ENCODE measurements at regions not wholly inside any gene's neighbourhood (a gene's known extent, or its start where the extent isn't known, plus 50 kb on each side); places are given as distances from the start of the nearest gene placed in this dataset.

DNA sequence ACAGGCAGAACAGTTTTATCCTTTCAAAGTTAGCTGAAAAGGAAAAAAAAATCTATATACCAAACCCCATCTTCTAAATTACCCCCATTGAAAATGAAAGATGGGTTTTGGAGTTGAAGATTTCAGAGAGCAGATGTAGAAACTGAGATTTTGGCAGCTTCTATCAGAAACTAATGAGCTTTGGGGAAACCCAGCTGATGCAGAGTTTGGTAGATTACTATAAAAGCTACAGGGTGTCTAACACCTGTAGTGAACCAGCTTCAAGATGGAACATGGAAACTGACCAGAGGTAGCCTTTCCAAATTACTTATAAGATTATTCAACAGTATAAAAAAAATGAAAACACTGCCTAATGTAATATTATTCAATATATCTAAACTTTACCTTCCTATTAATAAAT, 583.1 kb downstream of the XIRP2 start:
- H3K27me3 ChIP-seq (ENCODE audit: control insufficient read depth, extremely low read depth, insufficient read depth, low read length): no peaks in the 10 kb centered on the region
- H3K27ac ChIP-seq (ENCODE audit: control insufficient read depth, insufficient read depth, low read length): no peak overlapping the region
- TF ChIP-seq, protein P1, sequence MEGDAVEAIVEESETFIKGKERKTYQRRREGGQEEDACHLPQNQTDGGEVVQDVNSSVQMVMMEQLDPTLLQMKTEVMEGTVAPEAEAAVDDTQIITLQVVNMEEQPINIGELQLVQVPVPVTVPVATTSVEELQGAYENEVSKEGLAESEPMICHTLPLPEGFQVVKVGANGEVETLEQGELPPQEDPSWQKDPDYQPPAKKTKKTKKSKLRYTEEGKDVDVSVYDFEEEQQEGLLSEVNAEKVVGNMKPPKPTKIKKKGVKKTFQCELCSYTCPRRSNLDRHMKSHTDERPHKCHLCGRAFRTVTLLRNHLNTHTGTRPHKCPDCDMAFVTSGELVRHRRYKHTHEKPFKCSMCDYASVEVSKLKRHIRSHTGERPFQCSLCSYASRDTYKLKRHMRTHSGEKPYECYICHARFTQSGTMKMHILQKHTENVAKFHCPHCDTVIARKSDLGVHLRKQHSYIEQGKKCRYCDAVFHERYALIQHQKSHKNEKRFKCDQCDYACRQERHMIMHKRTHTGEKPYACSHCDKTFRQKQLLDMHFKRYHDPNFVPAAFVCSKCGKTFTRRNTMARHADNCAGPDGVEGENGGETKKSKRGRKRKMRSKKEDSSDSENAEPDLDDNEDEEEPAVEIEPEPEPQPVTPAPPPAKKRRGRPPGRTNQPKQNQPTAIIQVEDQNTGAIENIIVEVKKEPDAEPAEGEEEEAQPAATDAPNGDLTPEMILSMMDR (optimal IDR thresholded peaks at IDR 0.05 in 1 of 3, IDR thresholded peaks at IDR 0.05 in 1 of 3, conservative IDR thresholded peaks at IDR 0.05 in 1 of 3; ENCODE audit: extremely low read depth in 1 of 3, insufficient read depth in 2 of 3, low read length in 3 of 3): no peak
- no peak for TF ChIP-seq EZH2 (IDR thresholded peaks at IDR 0.05; ENCODE audit: low read length)
- no peaks in the 10 kb centered on the region for H3K4me1 ChIP-seq (ENCODE audit: control insufficient read depth, extremely low read depth, insufficient read depth, low read length)
- no peaks in the 10 kb centered on the region for H3K79me2 ChIP-seq (ENCODE audit: control insufficient read depth, insufficient read depth, low read length)
- H3K9me3 ChIP-seq (ENCODE audit: control insufficient read depth, low read depth, low read length): no peaks in the 10 kb centered on the region
- no peak overlapping the region for H2AFZ ChIP-seq (ENCODE audit: control insufficient read depth, low read length)
- H3K9ac ChIP-seq (ENCODE audit: control insufficient read depth, extremely low read depth, insufficient read depth, low read length): no peak overlapping the region
- no peak overlapping the region for H3K4me3 ChIP-seq (ENCODE audit: control insufficient read depth in 2 of 3, extremely low read depth in 1 of 3, insufficient read depth in 2 of 3, low read depth in 1 of 3, low read length in 3 of 3)
- dilution Hi-C loops (cut with MboI; ENCODE audit: extremely low pct_ligation_motif_present, low sequenced_read_pairs): no loop called here
- DNase-seq (ENCODE audit: low read depth, low spot score): no peak
- H3K9me1 ChIP-seq (ENCODE audit: control insufficient read depth, extremely low read depth, insufficient read depth, low read length): no peaks in the 10 kb centered on the region
- no peaks in the 10 kb centered on the region for H4K20me1 ChIP-seq (ENCODE audit: control insufficient read depth, extremely low read depth, insufficient read depth, low read length)
- H3K36me3 ChIP-seq (ENCODE audit: control insufficient read depth in 2 of 2, extremely low read depth in 1 of 2, insufficient read depth in 2 of 2, low read length in 2 of 2): no peaks in the 10 kb centered on the region
- FAIRE-seq: no peak
- H3K4me2 ChIP-seq (ENCODE audit: control insufficient read depth, extremely low read depth, insufficient read depth, low read depth, low read length): no peak overlapping the region

DNA sequence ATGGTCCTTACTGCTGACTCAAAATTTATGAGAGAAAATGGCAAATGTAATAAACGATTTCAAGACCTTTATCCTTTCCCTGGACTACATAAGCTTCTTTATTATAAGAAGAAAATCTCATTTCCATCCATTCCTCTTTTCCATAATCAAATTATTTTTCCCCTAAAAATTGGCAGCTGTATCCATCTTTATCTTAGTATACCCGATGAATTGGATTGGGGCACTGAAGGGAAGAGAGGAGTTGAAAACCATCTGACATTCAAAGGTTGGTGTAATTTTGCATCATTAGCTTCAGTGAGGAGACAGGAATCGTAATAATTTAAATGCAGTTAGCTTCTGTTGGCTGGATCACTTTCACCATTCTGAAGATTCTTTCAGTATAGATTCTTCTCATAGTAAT, 574.1 kb downstream of the XIRP2 start:
- DNase-seq (ENCODE audit: low read depth, low spot score): no peak
- H3K4me1 ChIP-seq (ENCODE audit: control insufficient read depth, extremely low read depth, insufficient read depth, low read length): no peaks in the 10 kb centered on the region
- dilution Hi-C loops (cut with MboI; ENCODE audit: extremely low pct_ligation_motif_present, low sequenced_read_pairs): no loop called here
- no peak for FAIRE-seq
- H3K27me3 ChIP-seq (ENCODE audit: control insufficient read depth, extremely low read depth, insufficient read depth, low read length): no peaks in the 10 kb centered on the region
- H3K79me2 ChIP-seq (ENCODE audit: control insufficient read depth, insufficient read depth, low read length): no peaks in the 10 kb centered on the region
- TF ChIP-seq EZH2 (IDR thresholded peaks at IDR 0.05; ENCODE audit: low read length): no peak
- TF ChIP-seq, protein P1 (optimal IDR thresholded peaks at IDR 0.05 in 1 of 3, IDR thresholded peaks at IDR 0.05 in 1 of 3, conservative IDR thresholded peaks at IDR 0.05 in 1 of 3; ENCODE audit: extremely low read depth in 1 of 3, insufficient read depth in 2 of 3, low read length in 3 of 3): no peak
- H4K20me1 ChIP-seq (ENCODE audit: control insufficient read depth, extremely low read depth, insufficient read depth, low read length): no peaks in the 10 kb centered on the region
- H3K4me3 ChIP-seq (ENCODE audit: control insufficient read depth in 2 of 3, extremely low read depth in 1 of 3, insufficient read depth in 2 of 3, low read depth in 1 of 3, low read length in 3 of 3): no peak overlapping the region
- no peak overlapping the region for H3K27ac ChIP-seq (ENCODE audit: control insufficient read depth, insufficient read depth, low read length)
- no peaks in the 10 kb centered on the region for H3K36me3 ChIP-seq (ENCODE audit: control insufficient read depth in 2 of 2, extremely low read depth in 1 of 2, insufficient read depth in 2 of 2, low read length in 2 of 2)
- no peak overlapping the region for H3K4me2 ChIP-seq (ENCODE audit: control insufficient read depth, extremely low read depth, insufficient read depth, low read depth, low read length)
- no peak overlapping the region for H3K9ac ChIP-seq (ENCODE audit: control insufficient read depth, extremely low read depth, insufficient read depth, low read length)
- H2AFZ ChIP-seq (ENCODE audit: control insufficient read depth, low read length): no peak overlapping the region
- H3K9me3 ChIP-seq (ENCODE audit: control insufficient read depth, low read depth, low read length): no peaks in the 10 kb centered on the region
- no peaks in the 10 kb centered on the region for H3K9me1 ChIP-seq (ENCODE audit: control insufficient read depth, extremely low read depth, insufficient read depth, low read length)

Data from keratinocyte (primary cell).